HepG2 (cell line): ENCODE measurements at regions not wholly inside any gene's neighbourhood (a gene's known extent, or its start where the extent isn't known, plus 50 kb on each side); places are given as distances from the start of the nearest gene placed in this dataset.

Source experiments
- CHCHD3 ChIP-seq: sonication (generic); formaldehyde crosslinking; IDR thresholded peaks from 2 replicates; pipeline ENCODE4 v1.8.0; 2022; ENCODE audit warnings: mild to moderate bottlenecking, missing genetic modification reagents, moderate library complexity
- CSRNP2 ChIP-seq: sonication (generic); formaldehyde crosslinking; conservative IDR thresholded peaks from 2 replicates; pipeline ENCODE4 v1.8.0; 2022; ENCODE audit warnings: low read depth, missing genetic modification reagents
- ELF4 ChIP-seq: sonication (generic); formaldehyde crosslinking; IDR thresholded peaks from 2 replicates; pipeline ENCODE4 v1.5.0; 2020; ENCODE audit warnings: missing genetic modification reagents, mild to moderate bottlenecking, moderate library complexity, borderline replicate concordance
- FOXO1 ChIP-seq: sonication (generic); formaldehyde crosslinking; IDR thresholded peaks from 2 replicates; pipeline ENCODE4 v1.4.0; 2020; ENCODE audit warnings: missing genetic modification reagents
- GPN1 ChIP-seq: sonication (generic); formaldehyde crosslinking; IDR thresholded peaks from 2 replicates; pipeline ENCODE4 v1.5.1; 2020; ENCODE audit warnings: missing genetic modification reagents, borderline replicate concordance
- POLR2AphosphoS5 ChIP-seq: IDR thresholded peaks from 2 replicates; pipeline ENCODE4 v1.6.1; 2012; ENCODE audit warnings: low read depth, low read length
- TBL1XR1 ChIP-seq: fragments of 150-350 bp; IDR thresholded peaks from 2 replicates; pipeline ENCODE4 v1.6.1; 2014; ENCODE audit warnings: borderline replicate concordance, low read length; ENCODE audit not compliant: partially characterized antibody
- TERF1 ChIP-seq: sonication (generic); formaldehyde crosslinking; IDR thresholded peaks from 2 replicates; pipeline ENCODE4 v1.8.0; 2022; ENCODE audit warnings: mild to moderate bottlenecking, missing genetic modification reagents, moderate library complexity
- ZBTB42 ChIP-seq: sonication (generic); formaldehyde crosslinking; IDR thresholded peaks from 2 replicates; pipeline ENCODE4 v1.5.0; 2020; ENCODE audit warnings: mild to moderate bottlenecking, missing genetic modification reagents
- ZKSCAN5 ChIP-seq: sonication (generic); formaldehyde crosslinking; IDR thresholded peaks from 2 replicates; pipeline ENCODE4 v1.5.1; 2020; ENCODE audit warnings: mild to moderate bottlenecking, missing genetic modification reagents
- ZNF329 ChIP-seq: sonication (generic); formaldehyde crosslinking; IDR thresholded peaks from 2 replicates; pipeline ENCODE4 v1.9.0; 2021; ENCODE audit warnings: low read depth, mild to moderate bottlenecking, missing genetic modification reagents
- ZNF333 ChIP-seq: sonication (generic); formaldehyde crosslinking; IDR thresholded peaks from 2 replicates; pipeline ENCODE4 v1.4.0; 2020; ENCODE audit warnings: mild to moderate bottlenecking, missing genetic modification reagents, borderline replicate concordance
- ZNF335 ChIP-seq: sonication (generic); formaldehyde crosslinking; IDR thresholded peaks from 2 replicates; pipeline ENCODE4 v1.4.0; 2020; ENCODE audit warnings: missing genetic modification reagents
- ZNF773 ChIP-seq: sonication (generic); formaldehyde crosslinking; IDR thresholded peaks from 2 replicates; pipeline ENCODE4 v1.4.0; 2020; ENCODE audit warnings: missing genetic modification reagents, borderline replicate concordance
- ZNF816 ChIP-seq: sonication (generic); formaldehyde crosslinking; IDR thresholded peaks from 2 replicates; pipeline ENCODE4 v1.8.0; 2022; ENCODE audit warnings: missing genetic modification reagents, mild to moderate bottlenecking, borderline replicate concordance
- ZNF879 ChIP-seq: sonication (generic); formaldehyde crosslinking; IDR thresholded peaks from 2 replicates; pipeline ENCODE4 v1.8.1; 2023; ENCODE audit warnings: missing genetic modification reagents
- ZSCAN20 ChIP-seq: sonication (generic); formaldehyde crosslinking; IDR thresholded peaks from 2 replicates; pipeline ENCODE4 v1.4.0; 2020; ENCODE audit warnings: missing genetic modification reagents, mild to moderate bottlenecking, borderline replicate concordance
- ZSCAN25 ChIP-seq: sonication (generic); formaldehyde crosslinking; IDR thresholded peaks from 2 replicates; pipeline ENCODE4 v1.8.0; 2022; ENCODE audit warnings: mild to moderate bottlenecking, missing genetic modification reagents
- TF ChIP-seq, protein P1 (sequence below): sonication (generic); formaldehyde crosslinking; IDR thresholded peaks from 2 replicates; pipeline ENCODE4 v1.4.0; 2020; ENCODE audit warnings: missing genetic modification reagents
- TF ChIP-seq, protein P2 (sequence below): sonication (generic); IDR thresholded peaks from 2 replicates; pipeline ENCODE4 v1.6.1; 2016; ENCODE audit warnings: low read depth, borderline replicate concordance
- TF ChIP-seq, protein P3 (sequence below): sonication (generic); formaldehyde crosslinking; IDR thresholded peaks from 2 replicates; pipeline ENCODE4 v1.4.0; 2020; ENCODE audit warnings: missing genetic modification reagents, borderline replicate concordance

DNA sequence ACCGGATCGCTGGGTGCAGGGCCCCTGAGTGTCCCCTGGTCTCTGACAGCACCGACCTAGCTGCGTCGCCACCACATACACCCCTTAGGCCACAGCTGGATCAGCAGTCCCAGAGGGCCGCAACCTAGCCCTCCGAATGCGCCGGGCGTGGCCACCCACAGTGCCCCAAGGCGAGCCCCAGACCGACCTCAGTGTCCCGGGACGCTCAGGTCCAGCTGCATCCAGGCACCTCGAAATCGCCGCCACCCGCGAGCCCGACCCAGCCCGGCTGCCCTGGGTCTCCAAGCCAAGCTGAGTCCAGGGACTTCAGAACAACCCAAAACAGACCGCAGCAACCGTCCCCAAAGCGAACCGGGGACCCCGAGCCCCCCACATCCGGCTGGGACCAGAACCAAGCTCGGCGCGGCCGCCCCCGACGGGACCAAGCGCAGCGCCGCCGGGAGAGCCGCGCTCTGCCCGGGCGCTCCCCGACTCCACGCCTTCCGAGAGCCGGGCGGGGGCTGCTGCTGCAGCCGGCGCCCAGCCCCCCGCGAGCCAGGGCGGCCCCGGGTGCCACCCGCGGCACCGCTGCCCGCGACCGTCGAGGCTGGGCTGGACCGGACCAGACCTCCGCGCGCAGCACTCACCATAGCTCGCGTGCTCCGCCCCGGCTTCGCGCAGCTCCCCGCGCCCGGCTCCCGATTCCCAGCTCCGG lies 54.6 kb upstream of the ECE1 start (continued):
- TF ChIP-seq, protein P1, sequence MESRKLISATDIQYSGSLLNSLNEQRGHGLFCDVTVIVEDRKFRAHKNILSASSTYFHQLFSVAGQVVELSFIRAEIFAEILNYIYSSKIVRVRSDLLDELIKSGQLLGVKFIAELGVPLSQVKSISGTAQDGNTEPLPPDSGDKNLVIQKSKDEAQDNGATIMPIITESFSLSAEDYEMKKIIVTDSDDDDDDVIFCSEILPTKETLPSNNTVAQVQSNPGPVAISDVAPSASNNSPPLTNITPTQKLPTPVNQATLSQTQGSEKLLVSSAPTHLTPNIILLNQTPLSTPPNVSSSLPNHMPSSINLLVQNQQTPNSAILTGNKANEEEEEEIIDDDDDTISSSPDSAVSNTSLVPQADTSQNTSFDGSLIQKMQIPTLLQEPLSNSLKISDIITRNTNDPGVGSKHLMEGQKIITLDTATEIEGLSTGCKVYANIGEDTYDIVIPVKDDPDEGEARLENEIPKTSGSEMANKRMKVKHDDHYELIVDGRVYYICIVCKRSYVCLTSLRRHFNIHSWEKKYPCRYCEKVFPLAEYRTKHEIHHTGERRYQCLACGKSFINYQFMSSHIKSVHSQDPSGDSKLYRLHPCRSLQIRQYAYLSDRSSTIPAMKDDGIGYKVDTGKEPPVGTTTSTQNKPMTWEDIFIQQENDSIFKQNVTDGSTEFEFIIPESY (CRISPR knock-in tag): no peak
- TF ChIP-seq ZKSCAN5 (CRISPR knock-in tag): no peak
- TF ChIP-seq, protein P2, sequence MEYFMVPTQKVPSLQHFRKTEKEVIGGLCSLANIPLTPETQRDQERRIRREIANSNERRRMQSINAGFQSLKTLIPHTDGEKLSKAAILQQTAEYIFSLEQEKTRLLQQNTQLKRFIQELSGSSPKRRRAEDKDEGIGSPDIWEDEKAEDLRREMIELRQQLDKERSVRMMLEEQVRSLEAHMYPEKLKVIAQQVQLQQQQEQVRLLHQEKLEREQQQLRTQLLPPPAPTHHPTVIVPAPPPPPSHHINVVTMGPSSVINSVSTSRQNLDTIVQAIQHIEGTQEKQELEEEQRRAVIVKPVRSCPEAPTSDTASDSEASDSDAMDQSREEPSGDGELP: no peak
- no peak for TF ChIP-seq CSRNP2 (CRISPR knock-in tag)
- TF ChIP-seq ZNF816 (CRISPR knock-in tag): no peak
- TF ChIP-seq ELF4 (CRISPR knock-in tag): no peak
- TF ChIP-seq ZNF333 (CRISPR knock-in tag): no peak; the same call in 1 of the 2 replicates
- no peak for TF ChIP-seq ZNF879 (CRISPR knock-in tag)
- TF ChIP-seq ZNF329 (CRISPR knock-in tag): peak; percentile 81
- TF ChIP-seq, protein P3, sequence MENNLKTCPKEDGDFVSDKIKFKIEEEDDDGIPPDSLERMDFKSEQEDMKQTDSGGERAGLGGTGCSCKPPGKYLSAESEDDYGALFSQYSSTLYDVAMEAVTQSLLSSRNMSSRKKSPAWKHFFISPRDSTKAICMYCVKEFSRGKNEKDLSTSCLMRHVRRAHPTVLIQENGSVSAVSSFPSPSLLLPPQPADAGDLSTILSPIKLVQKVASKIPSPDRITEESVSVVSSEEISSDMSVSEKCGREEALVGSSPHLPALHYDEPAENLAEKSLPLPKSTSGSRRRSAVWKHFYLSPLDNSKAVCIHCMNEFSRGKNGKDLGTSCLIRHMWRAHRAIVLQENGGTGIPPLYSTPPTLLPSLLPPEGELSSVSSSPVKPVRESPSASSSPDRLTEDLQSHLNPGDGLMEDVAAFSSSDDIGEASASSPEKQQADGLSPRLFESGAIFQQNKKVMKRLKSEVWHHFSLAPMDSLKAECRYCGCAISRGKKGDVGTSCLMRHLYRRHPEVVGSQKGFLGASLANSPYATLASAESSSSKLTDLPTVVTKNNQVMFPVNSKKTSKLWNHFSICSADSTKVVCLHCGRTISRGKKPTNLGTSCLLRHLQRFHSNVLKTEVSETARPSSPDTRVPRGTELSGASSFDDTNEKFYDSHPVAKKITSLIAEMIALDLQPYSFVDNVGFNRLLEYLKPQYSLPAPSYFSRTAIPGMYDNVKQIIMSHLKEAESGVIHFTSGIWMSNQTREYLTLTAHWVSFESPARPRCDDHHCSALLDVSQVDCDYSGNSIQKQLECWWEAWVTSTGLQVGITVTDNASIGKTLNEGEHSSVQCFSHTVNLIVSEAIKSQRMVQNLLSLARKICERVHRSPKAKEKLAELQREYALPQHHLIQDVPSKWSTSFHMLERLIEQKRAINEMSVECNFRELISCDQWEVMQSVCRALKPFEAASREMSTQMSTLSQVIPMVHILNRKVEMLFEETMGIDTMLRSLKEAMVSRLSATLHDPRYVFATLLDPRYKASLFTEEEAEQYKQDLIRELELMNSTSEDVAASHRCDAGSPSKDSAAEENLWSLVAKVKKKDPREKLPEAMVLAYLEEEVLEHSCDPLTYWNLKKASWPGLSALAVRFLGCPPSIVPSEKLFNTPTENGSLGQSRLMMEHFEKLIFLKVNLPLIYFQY (CRISPR knock-in tag): no peak
- no peak for TF ChIP-seq ZNF335
- TF ChIP-seq GPN1 (CRISPR knock-in tag): no peak
- 0 out of 2 replicates have a peak, but pooled peaks have one; percentile 19 for TF ChIP-seq ZBTB42 (CRISPR knock-in tag)
- 0 out of 2 replicates have a peak, but pooled peaks have one; percentile 10 for TF ChIP-seq ZNF773
- TF ChIP-seq TERF1 (CRISPR knock-in tag): no peak
- no peak for TF ChIP-seq POLR2AphosphoS5
- no peak for TF ChIP-seq CHCHD3 (CRISPR knock-in tag)
- no peak for TF ChIP-seq ZSCAN20 (CRISPR knock-in tag)
- no peak for TF ChIP-seq FOXO1
- 0 out of 2 replicates have a peak, but pooled peaks have one; percentile 16 for TF ChIP-seq ZSCAN25 (CRISPR knock-in tag)
- no peak for TF ChIP-seq TBL1XR1
